ENCODE measurements at regions not wholly inside any gene's neighbourhood (a gene's known extent, or its start where the extent isn't known, plus 50 kb on each side); places are given as distances from the start of the nearest gene placed in this dataset.

GRCh38 chr18:33805592-33805991, 227.6 kb downstream of the ASXL3 start:
- H3K27ac ChIP-seq (ENCODE audit: low read length): no peak overlapping the region
- no peaks in the 10 kb centered on the region for H3K9me2 ChIP-seq (ENCODE audit: insufficient read depth, low read length)
- no peaks in the 10 kb centered on the region for H3K79me2 ChIP-seq (replicated peaks; ENCODE audit: insufficient read depth, low read length)
- no peaks in the 10 kb centered on the region for H3K27me3 ChIP-seq (ENCODE audit: insufficient read depth, low read depth, low read length)
- H3K9ac ChIP-seq (ENCODE audit: low read length): no peak overlapping the region
- no peaks in the 10 kb centered on the region for H3K36me3 ChIP-seq (ENCODE audit: insufficient read depth, low read length)
- H3F3A ChIP-seq (ENCODE audit: insufficient read depth, low read length, poor library complexity, severe bottlenecking): no peaks in the 10 kb centered on the region
- no peak overlapping the region for H3K4me2 ChIP-seq (ENCODE audit: low read length)
- no peak overlapping the region for H3K4me3 ChIP-seq (ENCODE audit: low read length)
- H3K9me3 ChIP-seq (ENCODE audit: low read length): no peaks in the 10 kb centered on the region
- no peaks in the 10 kb centered on the region for H4K20me1 ChIP-seq (ENCODE audit: insufficient read depth)
- TF ChIP-seq, protein P1, sequence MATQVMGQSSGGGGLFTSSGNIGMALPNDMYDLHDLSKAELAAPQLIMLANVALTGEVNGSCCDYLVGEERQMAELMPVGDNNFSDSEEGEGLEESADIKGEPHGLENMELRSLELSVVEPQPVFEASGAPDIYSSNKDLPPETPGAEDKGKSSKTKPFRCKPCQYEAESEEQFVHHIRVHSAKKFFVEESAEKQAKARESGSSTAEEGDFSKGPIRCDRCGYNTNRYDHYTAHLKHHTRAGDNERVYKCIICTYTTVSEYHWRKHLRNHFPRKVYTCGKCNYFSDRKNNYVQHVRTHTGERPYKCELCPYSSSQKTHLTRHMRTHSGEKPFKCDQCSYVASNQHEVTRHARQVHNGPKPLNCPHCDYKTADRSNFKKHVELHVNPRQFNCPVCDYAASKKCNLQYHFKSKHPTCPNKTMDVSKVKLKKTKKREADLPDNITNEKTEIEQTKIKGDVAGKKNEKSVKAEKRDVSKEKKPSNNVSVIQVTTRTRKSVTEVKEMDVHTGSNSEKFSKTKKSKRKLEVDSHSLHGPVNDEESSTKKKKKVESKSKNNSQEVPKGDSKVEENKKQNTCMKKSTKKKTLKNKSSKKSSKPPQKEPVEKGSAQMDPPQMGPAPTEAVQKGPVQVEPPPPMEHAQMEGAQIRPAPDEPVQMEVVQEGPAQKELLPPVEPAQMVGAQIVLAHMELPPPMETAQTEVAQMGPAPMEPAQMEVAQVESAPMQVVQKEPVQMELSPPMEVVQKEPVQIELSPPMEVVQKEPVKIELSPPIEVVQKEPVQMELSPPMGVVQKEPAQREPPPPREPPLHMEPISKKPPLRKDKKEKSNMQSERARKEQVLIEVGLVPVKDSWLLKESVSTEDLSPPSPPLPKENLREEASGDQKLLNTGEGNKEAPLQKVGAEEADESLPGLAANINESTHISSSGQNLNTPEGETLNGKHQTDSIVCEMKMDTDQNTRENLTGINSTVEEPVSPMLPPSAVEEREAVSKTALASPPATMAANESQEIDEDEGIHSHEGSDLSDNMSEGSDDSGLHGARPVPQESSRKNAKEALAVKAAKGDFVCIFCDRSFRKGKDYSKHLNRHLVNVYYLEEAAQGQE (IDR thresholded peaks at IDR 0.05; ENCODE audit: borderline replicate concordance): no peak
- TF ChIP-seq MXI1 (conservative IDR thresholded peaks at IDR 0.05; ENCODE audit: poor library complexity, severe bottlenecking): no peak
- TF ChIP-seq, protein P2, sequence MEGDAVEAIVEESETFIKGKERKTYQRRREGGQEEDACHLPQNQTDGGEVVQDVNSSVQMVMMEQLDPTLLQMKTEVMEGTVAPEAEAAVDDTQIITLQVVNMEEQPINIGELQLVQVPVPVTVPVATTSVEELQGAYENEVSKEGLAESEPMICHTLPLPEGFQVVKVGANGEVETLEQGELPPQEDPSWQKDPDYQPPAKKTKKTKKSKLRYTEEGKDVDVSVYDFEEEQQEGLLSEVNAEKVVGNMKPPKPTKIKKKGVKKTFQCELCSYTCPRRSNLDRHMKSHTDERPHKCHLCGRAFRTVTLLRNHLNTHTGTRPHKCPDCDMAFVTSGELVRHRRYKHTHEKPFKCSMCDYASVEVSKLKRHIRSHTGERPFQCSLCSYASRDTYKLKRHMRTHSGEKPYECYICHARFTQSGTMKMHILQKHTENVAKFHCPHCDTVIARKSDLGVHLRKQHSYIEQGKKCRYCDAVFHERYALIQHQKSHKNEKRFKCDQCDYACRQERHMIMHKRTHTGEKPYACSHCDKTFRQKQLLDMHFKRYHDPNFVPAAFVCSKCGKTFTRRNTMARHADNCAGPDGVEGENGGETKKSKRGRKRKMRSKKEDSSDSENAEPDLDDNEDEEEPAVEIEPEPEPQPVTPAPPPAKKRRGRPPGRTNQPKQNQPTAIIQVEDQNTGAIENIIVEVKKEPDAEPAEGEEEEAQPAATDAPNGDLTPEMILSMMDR (IDR thresholded peaks at IDR 0.05; ENCODE audit: poor library complexity, severe bottlenecking): no peak
- no peak for TF ChIP-seq EP300 (conservative IDR thresholded peaks at IDR 0.05; ENCODE audit: poor library complexity, severe bottlenecking)
- no peak for TF ChIP-seq TAF1 (IDR thresholded peaks at IDR 0.05; ENCODE audit: low read depth)
- no peak for TF ChIP-seq EZH2 (IDR thresholded peaks at IDR 0.05; ENCODE audit: borderline replicate concordance, insufficient read depth, low read length, poor library complexity, severe bottlenecking)
- TF ChIP-seq POLR2AphosphoS5 (IDR thresholded peaks at IDR 0.05): no peak
- no peak for TF ChIP-seq RAD21 (conservative IDR thresholded peaks at IDR 0.05)
- no peak for TF ChIP-seq SMC3 (conservative IDR thresholded peaks at IDR 0.05; ENCODE audit: poor library complexity)
- H2AFZ ChIP-seq (ENCODE audit: low read depth, low read length): no peak overlapping the region

GRCh38 chr18:33804258-33804657, 226.2 kb downstream of the ASXL3 start:
- Histone ChIP-seq H3K4me2 (ENCODE audit: low read length) (no peak overlapping the region), H3K4me3 (ENCODE audit: low read length) (no peak overlapping the region), H4K20me1 (ENCODE audit: insufficient read depth) (no peaks in the 10 kb centered on the region), H3K36me3 (ENCODE audit: insufficient read depth, low read length) (no peaks in the 10 kb centered on the region), H3K27ac (ENCODE audit: low read length) (no peak overlapping the region), H3K9ac (ENCODE audit: low read length) (no peak overlapping the region), H3K79me2 (replicated peaks; ENCODE audit: insufficient read depth, low read length) (no peaks in the 10 kb centered on the region), H2AFZ (ENCODE audit: low read depth, low read length) (no peak overlapping the region), H3K27me3 (ENCODE audit: insufficient read depth, low read depth, low read length) (no peaks in the 10 kb centered on the region), H3F3A (ENCODE audit: insufficient read depth, low read length, poor library complexity, severe bottlenecking) (no peaks in the 10 kb centered on the region), H3K9me2 (ENCODE audit: insufficient read depth, low read length) (no peaks in the 10 kb centered on the region), H3K9me3 (ENCODE audit: low read length) (no peaks in the 10 kb centered on the region)
- TF ChIP-seq MXI1 (conservative IDR thresholded peaks at IDR 0.05; ENCODE audit: poor library complexity, severe bottlenecking) (no peak), TAF1 (IDR thresholded peaks at IDR 0.05; ENCODE audit: low read depth) (no peak), SMC3 (conservative IDR thresholded peaks at IDR 0.05; ENCODE audit: poor library complexity) (no peak), RAD21 (conservative IDR thresholded peaks at IDR 0.05) (no peak), EP300 (conservative IDR thresholded peaks at IDR 0.05; ENCODE audit: poor library complexity, severe bottlenecking) (no peak), EZH2 (IDR thresholded peaks at IDR 0.05; ENCODE audit: borderline replicate concordance, insufficient read depth, low read length, poor library complexity, severe bottlenecking) (no peak), POLR2AphosphoS5 (IDR thresholded peaks at IDR 0.05) (no peak)
- TF ChIP-seq, protein P2 (IDR thresholded peaks at IDR 0.05; ENCODE audit: poor library complexity, severe bottlenecking): no peak
- TF ChIP-seq, protein P1 (IDR thresholded peaks at IDR 0.05; ENCODE audit: borderline replicate concordance): no peak

All from neural cell (in vitro differentiated cells).